HEK293 (cell line): ENCODE measurements at regions not wholly inside any gene's neighbourhood (a gene's known extent, or its start where the extent isn't known, plus 50 kb on each side); places are given as distances from the start of the nearest gene placed in this dataset.

Experiments
- BCL11A ChIP-seq: fragments of 450-650 bp; formaldehyde crosslinking; IDR thresholded peaks from 2 replicates; pipeline ENCODE4 v1.5.1; 2016; ENCODE audit warnings: low read depth, missing biosample characterization, missing genetic modification characterization
- CTCF ChIP-seq: fragments of 450-650 bp; formaldehyde crosslinking; IDR thresholded peaks from 2 replicates; pipeline ENCODE4 v1.5.1; 2016; ENCODE audit warnings: missing biosample characterization, missing genetic modification characterization
- YY1 ChIP-seq: fragments of 450-650 bp; formaldehyde crosslinking; IDR thresholded peaks from 2 replicates; pipeline ENCODE4 v1.5.1; 2018; ENCODE audit warnings: missing biosample characterization, missing genetic modification characterization
- ZNF138 ChIP-seq: fragments of 450-650 bp; formaldehyde crosslinking; IDR thresholded peaks from 2 replicates; pipeline ENCODE4 v1.5.1; 2016; ENCODE audit warnings: missing biosample characterization, missing genetic modification characterization, borderline replicate concordance
- ZNF76 ChIP-seq: fragments of 450-650 bp; formaldehyde crosslinking; IDR thresholded peaks from 2 replicates; pipeline ENCODE4; 2016; ENCODE audit warnings: low read depth, missing biosample characterization, missing genetic modification characterization, borderline replicate concordance

- TF ChIP-seq BCL11A (tag by site-specific recombination) (no peak), CTCF (tag by site-specific recombination) (no peak), ZNF76 (tag by site-specific recombination) (no peak), ZNF138 (no peak), YY1 (no peak)
Measured at GRCh38 chr10:90378524-90379076, 479.2 kb downstream of the HTR7 start.
